Ectodermal cell (in vitro differentiated cells): ENCODE measurements at regions not wholly inside any gene's neighbourhood (a gene's known extent, or its start where the extent isn't known, plus 50 kb on each side); places are given as distances from the start of the nearest gene placed in this dataset.

Experiments
- H3K27ac ChIP-seq: 2 replicates; pipeline ENCODE4 v1.7.0; 2013; ENCODE audit warnings: mild to moderate bottlenecking, low read depth, low read length; ENCODE audit not compliant: insufficient read depth, poor library complexity, severe bottlenecking
- H3K27me3 ChIP-seq: 2 replicates; pipeline ENCODE4 v1.7.0; 2013; ENCODE audit warnings: mild to moderate bottlenecking, low read length; ENCODE audit not compliant: insufficient read depth, control insufficient read depth, poor library complexity, severe bottlenecking
- H3K36me3 ChIP-seq: one replicate; pipeline ENCODE4 v1.7.0; 2013; ENCODE audit warnings: low read length; ENCODE audit not compliant: control insufficient read depth, insufficient read depth
- H3K4me1 ChIP-seq: one replicate; pipeline ENCODE4 v1.7.0; 2013; ENCODE audit warnings: low read length; ENCODE audit not compliant: control insufficient read depth, insufficient read depth
- H3K4me3 ChIP-seq: 2 replicates; pipeline ENCODE4 v1.7.0; 2013; ENCODE audit warnings: low read depth, low read length, control low read depth; ENCODE audit not compliant: insufficient read depth
- H3K9me3 ChIP-seq: 2 replicates; pipeline ENCODE4 v1.7.0; 2013; ENCODE audit warnings: mild to moderate bottlenecking, low read length, moderate library complexity; ENCODE audit not compliant: control insufficient read depth
- WGBS, 2 experiments: methylation state at CpG; one replicate each; pipeline ENCODE4 v1.1.7; 2013; ENCODE audit warnings: missing lambda C conversion rate in 2 of 2; 5-methylcytosine and 5-hydroxymethylcytosine counted together

DNA sequence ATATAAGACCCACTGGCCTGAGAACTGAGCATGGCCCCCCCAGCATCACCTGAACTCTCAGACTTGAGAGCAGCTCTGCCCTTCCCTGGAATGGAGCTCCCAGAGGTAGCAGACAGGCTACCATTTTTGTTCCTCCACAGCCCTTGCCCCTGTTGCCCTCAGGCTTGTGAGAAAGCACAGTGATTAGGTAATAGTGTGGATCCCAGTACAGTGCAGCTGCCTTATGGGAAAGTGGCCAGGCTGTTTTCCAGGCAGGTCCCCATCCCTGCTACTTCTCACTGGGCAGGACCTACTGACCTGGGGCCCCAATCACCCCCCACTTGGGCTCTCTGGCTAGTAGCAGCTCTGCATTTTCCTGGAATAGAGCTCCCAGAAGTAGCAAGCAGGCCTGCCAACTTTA is 834.0 kb downstream of the DACH1 start:
- no peaks in the 10 kb centered on the region for H3K4me1 ChIP-seq
- H3K4me3 ChIP-seq, result no peak overlapping the region
- H3K27ac ChIP-seq, result no peak overlapping the region
- H3K36me3 ChIP-seq, result no peaks in the 10 kb centered on the region
- H3K27me3 ChIP-seq, result no peaks in the 10 kb centered on the region
- H3K9me3 ChIP-seq, result peaks cover 2% of the 10 kb centered on the region

DNA sequence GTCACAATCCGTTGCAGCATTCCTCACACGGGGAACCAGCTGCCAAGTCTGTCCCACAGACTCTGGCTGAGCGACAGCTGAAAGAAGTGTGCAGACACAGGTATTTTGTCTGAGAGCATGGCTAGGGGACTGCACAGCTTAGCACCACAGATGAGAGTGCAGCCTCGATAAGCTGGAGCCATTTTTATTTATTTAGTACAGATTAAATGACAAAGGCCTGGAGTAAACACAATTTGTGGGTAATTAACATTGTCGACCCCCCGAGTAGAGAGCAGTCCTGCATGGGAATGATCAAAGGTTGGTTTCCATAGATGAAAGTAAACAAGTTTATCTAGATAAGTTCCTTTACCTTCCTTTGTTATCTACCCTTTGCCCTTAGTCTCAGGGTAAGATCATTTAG is 836.2 kb downstream of the DACH1 start:
- 50 to 66% methylated on average over 6 of the region's 6 CpGs for WGBS, 2 experiments
- no peaks in the 10 kb centered on the region for H3K4me1 ChIP-seq
- no peak overlapping the region for H3K4me3 ChIP-seq
- no peaks in the 10 kb centered on the region for H3K27me3 ChIP-seq
- H3K9me3 ChIP-seq, result peaks cover 2% of the 10 kb centered on the region
- no peaks in the 10 kb centered on the region for H3K36me3 ChIP-seq
- no peak overlapping the region for H3K27ac ChIP-seq

DNA sequence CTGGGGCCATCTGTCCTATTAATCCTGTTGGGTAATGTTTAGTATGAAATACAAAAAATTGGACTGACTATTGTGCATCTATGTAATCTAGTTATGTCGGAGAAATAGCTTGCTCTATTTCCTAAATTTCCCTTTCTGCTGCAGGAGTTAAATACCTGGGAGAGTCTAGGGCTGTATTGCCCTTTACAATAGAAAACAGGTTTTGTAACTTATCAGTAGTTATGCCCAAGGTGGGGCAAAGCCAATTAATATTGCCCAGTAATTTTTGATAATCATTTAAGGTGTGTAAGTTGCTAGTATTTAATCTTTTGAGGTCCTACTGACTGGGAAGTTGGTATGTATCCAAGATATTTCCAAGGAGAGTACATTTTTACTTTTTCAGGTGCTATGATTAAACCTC is 838.1 kb downstream of the DACH1 start:
- Histone ChIP-seq H3K4me3 (no peak overlapping the region), H3K4me1 (no peaks in the 10 kb centered on the region), H3K9me3 (peaks cover 2% of the 10 kb centered on the region), H3K27me3 (no peaks in the 10 kb centered on the region), H3K36me3 (no peaks in the 10 kb centered on the region), H3K27ac (no peak overlapping the region)
- 90 to 100% methylated on average over 1 of the region's 1 CpG for WGBS, 2 experiments

DNA sequence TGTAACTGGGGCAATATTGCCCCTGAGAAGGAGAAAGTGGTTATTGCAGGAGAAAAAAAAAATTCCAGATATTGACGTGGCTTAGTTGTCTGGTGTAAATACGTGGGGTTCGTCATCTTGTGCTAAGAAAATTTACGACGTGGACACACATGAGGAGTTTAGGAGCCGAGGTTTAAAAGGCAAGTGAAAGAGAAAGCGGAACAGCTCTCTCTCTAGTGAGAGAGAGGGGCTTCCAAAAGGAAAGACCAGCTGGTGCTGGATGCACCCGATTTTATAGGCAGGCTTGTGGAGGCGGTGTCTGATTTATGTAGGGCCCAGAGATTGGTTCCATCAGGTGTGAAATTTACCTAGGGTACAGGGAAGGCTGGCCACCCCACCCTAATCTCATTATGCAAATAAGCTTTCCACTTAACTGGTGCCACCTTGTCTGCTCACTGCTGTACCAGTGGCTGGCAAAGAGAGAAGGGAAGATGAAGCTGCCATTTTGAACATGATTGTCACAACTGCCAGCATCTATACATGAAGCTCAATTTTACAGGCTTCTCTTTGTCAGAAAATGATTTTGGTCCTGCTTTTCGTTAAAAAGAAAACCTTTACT is 845.1 kb downstream of the DACH1 start:
- Histone ChIP-seq H3K27ac (no peak overlapping the region), H3K9me3 (no peaks in the 10 kb centered on the region), H3K36me3 (no peaks in the 10 kb centered on the region), H3K4me1 (no peaks in the 10 kb centered on the region), H3K27me3 (no peaks in the 10 kb centered on the region), H3K4me3 (no peak overlapping the region)
- 96 to 97% methylated on average over 10 of the region's 10 CpGs for WGBS, 2 experiments

DNA sequence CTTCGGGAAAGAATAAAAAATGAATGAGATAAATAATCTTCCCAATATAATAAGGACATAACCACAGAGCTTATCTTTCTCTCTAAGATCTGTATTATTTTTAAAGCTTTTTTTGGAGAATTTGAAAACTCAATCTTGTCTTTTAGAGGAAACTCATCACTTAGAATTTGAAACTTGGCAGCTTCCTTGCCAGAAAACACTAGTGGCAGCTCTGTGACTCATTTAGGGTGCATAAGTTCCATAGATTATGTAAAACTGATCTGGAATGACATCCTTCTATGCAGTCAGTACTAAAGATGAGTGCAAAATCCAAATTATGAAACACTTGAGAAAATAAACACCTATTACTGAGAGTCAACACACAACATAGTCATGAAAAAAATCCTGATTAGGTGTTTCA is 848.0 kb downstream of the DACH1 start:
- Histone ChIP-seq H3K4me1 (no peaks in the 10 kb centered on the region), H3K27me3 (no peaks in the 10 kb centered on the region), H3K27ac (no peak overlapping the region), H3K9me3 (no peaks in the 10 kb centered on the region), H3K36me3 (no peaks in the 10 kb centered on the region), H3K4me3 (no peak overlapping the region)
- WGBS, 2 experiments, result no CpG with 5 or more reads among the region's 1 CpG

DNA sequence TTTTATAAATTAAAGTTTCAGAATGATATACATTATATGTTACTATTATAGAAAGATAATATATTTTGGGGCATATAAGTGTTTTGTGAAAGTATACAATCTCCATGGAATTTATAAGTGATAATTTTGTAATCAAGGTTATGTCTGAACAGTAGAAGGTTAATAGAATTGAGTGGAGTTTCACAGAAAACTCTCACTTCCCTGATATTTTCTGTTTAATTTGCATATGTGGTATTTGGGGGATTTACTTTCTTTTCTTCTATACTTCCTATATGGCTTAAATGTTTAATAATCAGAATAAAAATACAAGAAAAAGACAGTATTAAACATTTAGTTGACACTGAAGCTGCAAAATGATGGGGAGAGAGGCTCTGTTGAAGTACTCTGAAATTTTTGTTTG is 848.5 kb downstream of the DACH1 start:
- H3K4me3 ChIP-seq, result no peak overlapping the region
- no peaks in the 10 kb centered on the region for H3K9me3 ChIP-seq
- H3K27ac ChIP-seq, result no peak overlapping the region

DNA sequence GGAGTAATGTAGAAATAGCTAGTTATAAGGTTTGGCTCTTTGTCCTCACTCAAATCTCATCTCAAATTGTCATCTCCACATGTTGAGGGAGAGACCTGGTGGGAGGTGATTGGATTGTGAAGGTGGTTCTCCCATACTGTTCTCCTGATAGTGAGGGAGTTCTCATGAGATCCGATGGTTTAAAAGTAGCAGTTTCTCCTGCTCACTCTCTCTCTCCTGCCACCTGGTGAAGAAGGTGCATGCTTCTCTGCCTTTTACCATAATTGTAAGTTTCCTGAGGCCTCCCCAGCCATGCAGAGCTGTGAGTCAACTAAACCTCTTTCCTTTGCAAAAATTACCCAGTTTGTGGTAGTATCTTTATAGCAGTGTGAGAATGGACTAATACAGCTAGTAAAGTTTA is 849.4 kb downstream of the DACH1 start:
- 59 to 67% methylated on average over 1 of the region's 1 CpG for WGBS, 2 experiments
- Histone ChIP-seq H3K4me1 (no peaks in the 10 kb centered on the region), H3K36me3 (no peaks in the 10 kb centered on the region), H3K27ac (no peak overlapping the region), H3K27me3 (no peaks in the 10 kb centered on the region), H3K9me3 (no peaks in the 10 kb centered on the region), H3K4me3 (no peak overlapping the region)

More for the DNA sequence above, 848.5 kb downstream of the DACH1 start:
- H3K36me3 ChIP-seq, result no peaks in the 10 kb centered on the region
- H3K4me1 ChIP-seq, result no peaks in the 10 kb centered on the region
- no peaks in the 10 kb centered on the region for H3K27me3 ChIP-seq

DNA sequence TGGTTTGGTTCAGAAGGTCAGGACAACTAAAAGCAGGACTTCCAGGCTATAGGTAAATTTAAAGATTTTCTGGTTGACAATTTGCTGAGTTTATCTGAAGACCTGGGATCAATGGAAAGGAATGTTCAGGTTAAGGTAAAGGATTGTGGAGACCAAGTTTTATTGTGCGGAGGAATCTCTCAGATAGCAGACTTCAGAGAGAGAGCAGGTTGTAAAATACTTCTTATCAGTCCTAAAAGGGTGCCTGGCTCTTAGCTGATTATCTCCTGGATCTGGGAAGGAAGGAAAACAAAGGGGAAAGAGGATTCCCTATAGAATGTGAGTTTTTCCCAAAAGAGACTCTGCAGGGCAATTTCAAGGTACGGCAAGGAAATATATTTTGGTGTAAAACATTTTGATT is 851.5 kb downstream of the DACH1 start:
- 96 to 97% methylated on average over 2 of the region's 2 CpGs for WGBS, 2 experiments
- Histone ChIP-seq H3K4me3 (no peak overlapping the region), H3K27ac (no peak overlapping the region), H3K27me3 (no peaks in the 10 kb centered on the region), H3K9me3 (no peaks in the 10 kb centered on the region), H3K4me1 (no peaks in the 10 kb centered on the region), H3K36me3 (no peaks in the 10 kb centered on the region)

DNA sequence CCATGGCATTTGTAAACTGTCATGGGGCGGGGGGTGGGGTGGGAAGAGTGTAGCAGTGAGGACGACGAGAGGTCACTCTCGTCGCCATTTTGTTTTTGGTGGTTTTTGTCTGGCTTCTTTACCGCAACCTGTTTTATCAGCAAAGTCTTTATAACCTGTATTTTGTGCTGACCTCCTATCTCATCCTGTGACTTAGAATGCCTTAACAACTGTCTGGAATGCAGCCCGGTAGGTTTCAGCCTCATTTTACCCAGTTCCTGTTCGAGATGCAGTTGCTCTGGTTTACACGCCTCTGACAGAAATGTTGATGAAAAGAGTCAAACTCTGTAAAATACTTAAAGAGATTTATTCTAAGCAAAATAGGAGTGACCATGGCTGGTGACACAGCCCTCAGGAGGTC is 852.0 kb downstream of the DACH1 start:
- no peak overlapping the region for H3K4me3 ChIP-seq
- no peaks in the 10 kb centered on the region for H3K27me3 ChIP-seq
- WGBS, 2 experiments, result 94% methylated on average over 9 of the region's 9 CpGs
- H3K36me3 ChIP-seq, result no peaks in the 10 kb centered on the region
- H3K9me3 ChIP-seq, result no peaks in the 10 kb centered on the region
- no peaks in the 10 kb centered on the region for H3K4me1 ChIP-seq
- H3K27ac ChIP-seq, result no peak overlapping the region

DNA sequence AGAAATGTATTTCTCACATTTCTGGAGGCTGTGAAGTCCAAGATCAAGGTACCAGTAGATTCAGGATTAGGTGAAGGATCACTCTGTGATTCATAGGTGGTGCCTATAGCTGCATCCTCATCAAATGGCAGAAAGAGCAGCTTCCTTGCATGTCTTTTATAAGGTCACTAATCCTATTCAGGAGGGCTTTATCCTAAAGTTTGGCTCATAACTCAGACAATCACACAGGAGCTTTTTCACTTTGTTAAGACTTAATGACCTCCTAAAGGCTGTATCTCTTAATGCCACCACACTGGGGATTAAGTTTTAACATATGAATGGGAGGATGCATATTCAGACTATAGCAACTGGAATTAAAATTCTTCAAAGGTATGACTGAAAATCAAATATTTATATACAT is 861.1 kb downstream of the DACH1 start:
- Histone ChIP-seq H3K36me3 (no peaks in the 10 kb centered on the region), H3K4me3 (no peak overlapping the region), H3K4me1 (no peaks in the 10 kb centered on the region), H3K27ac (no peak overlapping the region), H3K27me3 (no peaks in the 10 kb centered on the region), H3K9me3 (no peaks in the 10 kb centered on the region)

DNA sequence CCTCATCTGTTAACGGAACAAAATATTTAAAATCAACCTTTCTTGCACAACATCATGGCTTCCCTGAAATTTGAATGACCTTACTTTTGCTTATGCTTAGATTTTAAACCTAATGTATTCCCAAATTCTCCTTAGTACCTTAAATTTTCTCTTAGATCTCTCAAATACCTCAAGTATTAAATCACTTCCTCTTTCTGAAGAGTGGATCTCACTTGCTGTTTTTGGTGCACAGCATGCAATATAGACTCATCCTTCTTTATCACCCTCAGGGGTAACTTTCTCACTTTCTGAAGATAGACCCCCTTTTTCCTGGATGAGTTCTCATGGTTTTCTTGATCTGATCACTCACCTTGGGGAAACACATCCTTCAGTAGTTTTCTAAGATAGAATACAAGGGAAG is 871.7 kb downstream of the DACH1 start:
- Histone ChIP-seq H3K36me3 (no peaks in the 10 kb centered on the region), H3K4me3 (no peak overlapping the region), H3K27ac (no peak overlapping the region), H3K27me3 (no peaks in the 10 kb centered on the region), H3K9me3 (no peaks in the 10 kb centered on the region), H3K4me1 (no peaks in the 10 kb centered on the region)
- 95 to 96% methylated on average over 1 of the region's 1 CpG for WGBS, 2 experiments
